Cardiac fibroblast (primary cell): ENCODE measurements at regions not wholly inside any gene's neighbourhood (a gene's known extent, or its start where the extent isn't known, plus 50 kb on each side); places are given as distances from the start of the nearest gene placed in this dataset.
"Not testable (repeated sequence)": the region's sequence is repeated elsewhere in the genome, so short reads cannot be mapped to it uniquely, and the experiment has no call there.

Experiments
- DNase-seq, 2 donors: peaks; one replicate each; pipeline versions ENCODE4 v3.0.0 to v3.0.0-alpha.2; 2010; ENCODE audit warnings: low read depth in 2 of 2
- H3K4me3 ChIP-seq, 2 donors: replicated peaks in 1 of 2; 1 replicate in 1 of 2; 2 replicates in 1 of 2; pipeline ENCODE4 v1.5.1; 2011; ENCODE audit warnings: low read depth in 2 of 2, low read length in 2 of 2, mild to moderate bottlenecking in 2 of 2, moderate library complexity in 1 of 2
- TF ChIP-seq, protein P1 (sequence below): IDR thresholded peaks from one replicate; pipeline ENCODE4 v1.5.1; 2011; ENCODE audit warnings: low read depth, mild to moderate bottlenecking, low read length, inconsistent platforms

DNA sequence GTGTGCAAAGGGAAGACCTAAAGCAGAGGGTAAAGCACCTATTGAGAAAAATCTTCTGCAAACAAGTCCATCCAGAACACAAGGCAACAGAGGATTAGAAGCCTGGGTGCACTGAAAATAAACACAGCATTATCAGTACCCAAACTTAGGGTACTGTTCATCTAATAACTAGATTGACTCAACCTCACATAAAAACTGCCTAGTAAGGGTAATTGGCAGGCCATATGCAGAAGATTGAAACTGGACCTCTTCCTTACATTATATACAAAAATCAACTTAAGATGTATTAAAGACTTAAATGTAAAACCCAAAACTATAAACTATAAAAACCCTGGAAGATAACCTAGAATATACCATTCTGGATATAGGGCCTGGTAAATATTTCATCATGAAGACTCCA lies 91.2 kb upstream of the SIRPG start:
- DNase-seq = no peak
- no peak overlapping the region for H3K4me3 ChIP-seq
- TF ChIP-seq, protein P1, sequence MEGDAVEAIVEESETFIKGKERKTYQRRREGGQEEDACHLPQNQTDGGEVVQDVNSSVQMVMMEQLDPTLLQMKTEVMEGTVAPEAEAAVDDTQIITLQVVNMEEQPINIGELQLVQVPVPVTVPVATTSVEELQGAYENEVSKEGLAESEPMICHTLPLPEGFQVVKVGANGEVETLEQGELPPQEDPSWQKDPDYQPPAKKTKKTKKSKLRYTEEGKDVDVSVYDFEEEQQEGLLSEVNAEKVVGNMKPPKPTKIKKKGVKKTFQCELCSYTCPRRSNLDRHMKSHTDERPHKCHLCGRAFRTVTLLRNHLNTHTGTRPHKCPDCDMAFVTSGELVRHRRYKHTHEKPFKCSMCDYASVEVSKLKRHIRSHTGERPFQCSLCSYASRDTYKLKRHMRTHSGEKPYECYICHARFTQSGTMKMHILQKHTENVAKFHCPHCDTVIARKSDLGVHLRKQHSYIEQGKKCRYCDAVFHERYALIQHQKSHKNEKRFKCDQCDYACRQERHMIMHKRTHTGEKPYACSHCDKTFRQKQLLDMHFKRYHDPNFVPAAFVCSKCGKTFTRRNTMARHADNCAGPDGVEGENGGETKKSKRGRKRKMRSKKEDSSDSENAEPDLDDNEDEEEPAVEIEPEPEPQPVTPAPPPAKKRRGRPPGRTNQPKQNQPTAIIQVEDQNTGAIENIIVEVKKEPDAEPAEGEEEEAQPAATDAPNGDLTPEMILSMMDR = no peak

DNA sequence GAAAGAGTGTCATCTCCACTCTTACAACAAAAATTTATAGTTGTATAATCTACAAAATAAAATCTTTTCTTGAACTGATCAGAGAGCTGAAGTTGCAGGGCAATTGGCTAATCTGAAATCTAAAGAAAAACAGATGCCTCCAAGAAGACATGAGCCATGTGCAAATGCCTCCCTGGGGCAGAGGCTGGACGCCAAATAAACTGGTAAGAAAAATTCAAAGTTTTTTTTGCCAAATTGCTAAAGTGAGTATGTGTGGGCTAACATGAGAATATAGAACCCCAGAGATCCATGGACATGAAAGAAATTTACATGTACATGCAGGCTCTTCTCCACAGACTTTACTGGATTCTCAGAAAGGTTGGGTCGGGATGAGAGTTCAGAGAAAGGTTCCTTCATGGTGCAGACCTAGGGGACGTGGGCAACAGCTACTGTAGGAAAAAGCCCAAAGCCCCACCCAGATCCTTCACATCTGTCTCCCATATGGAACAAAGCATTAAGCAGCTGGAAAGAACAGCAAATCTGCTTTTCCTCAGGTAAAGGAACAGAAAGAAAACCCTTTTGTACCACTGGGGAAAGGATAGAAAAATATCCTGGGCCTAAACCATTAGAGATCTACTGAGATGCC lies 90.5 kb upstream of the SIRPG start:
- TF ChIP-seq, protein P1 = no peak
- DNase-seq = no peak
- no peak overlapping the region for H3K4me3 ChIP-seq

DNA sequence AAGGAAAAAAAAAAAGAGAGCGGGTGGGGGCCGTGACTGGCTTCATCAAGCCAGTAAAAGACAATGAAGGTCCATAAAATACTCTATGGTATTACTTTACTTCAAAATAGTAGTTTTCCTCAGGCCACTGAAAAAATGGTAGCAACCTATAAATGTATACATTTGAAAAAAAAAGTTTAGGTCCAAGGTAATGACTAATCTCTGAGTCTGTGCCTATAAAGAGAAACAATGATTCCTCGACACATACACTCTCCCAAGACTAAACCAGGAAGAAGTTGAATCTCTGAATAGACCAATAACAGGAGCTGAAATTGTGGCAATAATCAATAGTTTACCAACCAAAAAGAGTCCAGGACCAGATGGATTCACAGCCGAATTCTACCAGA lies 84.5 kb upstream of the SIRPG start:
- H3K4me3 ChIP-seq, DNase-seq: not testable (repeated sequence)

DNA sequence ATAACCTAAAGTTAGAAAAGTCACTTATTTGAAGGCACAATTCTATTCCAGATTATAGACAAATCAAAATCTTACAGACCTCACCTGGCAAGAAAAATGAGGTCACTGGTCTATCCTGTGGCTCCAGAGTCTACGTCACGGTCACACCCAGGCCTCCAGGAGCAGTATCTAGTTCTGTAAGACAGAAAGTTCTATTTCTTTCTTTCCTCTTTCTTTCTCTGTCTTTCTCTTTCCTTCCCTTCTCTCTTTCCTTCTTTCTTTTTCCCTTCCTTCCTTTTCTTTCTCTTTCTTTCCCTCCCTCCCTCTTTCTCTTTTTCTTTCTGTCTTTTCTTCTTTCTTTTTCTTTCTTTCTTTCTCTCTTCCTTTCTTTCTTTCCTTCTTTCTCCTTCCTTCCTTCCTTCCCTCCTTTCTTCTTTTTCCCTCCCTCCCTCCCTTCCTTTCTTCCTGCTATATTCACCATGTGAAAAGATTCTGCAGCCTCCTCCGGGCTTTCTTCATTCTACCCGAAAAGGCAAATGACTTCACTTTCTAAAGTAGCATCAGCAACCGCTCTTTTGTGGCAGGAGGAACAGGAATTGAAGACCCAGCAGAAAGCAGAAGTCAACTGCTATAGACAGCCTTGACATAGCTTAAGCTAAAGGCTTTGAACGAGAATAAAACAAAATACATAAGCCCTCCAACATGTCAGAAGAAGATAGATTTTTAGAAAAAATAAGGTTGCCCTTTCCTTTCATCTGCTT lies 83.9 kb upstream of the SIRPG start:
- TF ChIP-seq, protein P1 = no peak
- no peak for DNase-seq

DNA sequence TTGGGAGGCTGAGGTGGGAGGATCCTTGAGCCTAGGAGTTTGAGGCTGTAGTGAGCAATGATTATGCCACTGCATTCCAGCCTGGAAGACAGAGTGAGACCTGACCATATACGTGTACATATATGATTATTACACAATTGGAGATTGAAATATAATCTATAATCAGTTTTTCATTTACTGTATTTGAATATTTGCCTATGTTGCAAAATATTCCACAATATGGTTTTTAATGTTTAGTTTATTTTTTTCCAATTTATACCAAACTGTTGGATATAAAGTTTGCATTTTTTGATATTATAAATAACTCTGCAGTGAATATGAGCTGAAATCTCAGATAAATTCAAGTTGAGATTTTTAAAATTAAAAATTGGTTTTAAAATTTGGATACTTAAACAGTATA lies 79.6 kb upstream of the SIRPG start:
- DNase-seq = no peak
- TF ChIP-seq, protein P1 = no peak
- no peak overlapping the region for H3K4me3 ChIP-seq

More for the DNA sequence above, 83.9 kb upstream of the SIRPG start:
- no peak overlapping the region for H3K4me3 ChIP-seq

DNA sequence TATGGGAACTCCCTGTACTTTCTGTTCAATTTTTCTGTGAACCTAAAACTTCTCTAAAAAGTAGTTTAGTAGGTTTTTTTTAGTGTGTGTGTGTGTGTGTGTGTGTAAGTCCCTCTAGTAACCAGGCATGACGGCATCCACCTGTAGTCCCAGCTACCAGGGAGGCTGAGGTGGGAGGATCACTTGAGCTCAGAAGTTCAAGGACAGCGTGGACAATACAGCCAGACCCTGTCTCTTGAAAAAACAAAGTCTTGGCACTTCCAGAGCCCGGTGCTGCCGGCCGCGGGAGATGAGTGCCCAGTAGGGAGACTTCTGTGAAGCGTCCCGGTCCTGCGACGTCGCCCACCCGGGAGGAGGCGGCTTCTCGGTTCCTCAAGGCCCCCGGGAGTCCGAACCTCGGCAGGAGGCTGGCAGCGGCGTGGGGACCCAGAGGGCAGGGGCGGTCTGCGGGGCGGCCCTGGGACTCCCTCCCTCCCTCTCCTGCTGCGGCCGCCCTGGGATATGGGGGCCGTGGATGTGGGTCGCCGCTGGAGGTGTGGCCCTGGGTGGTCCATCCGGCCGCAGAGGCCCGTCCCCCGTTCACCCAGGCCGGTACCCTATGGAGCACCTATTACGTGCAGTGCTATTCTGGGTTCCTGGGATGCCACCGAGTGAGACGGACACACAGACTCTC lies 78.0 kb upstream of the SIRPG start:
- H3K4me3 ChIP-seq = no peak overlapping the region
- TF ChIP-seq, protein P1 = no peak
- no peak for DNase-seq

DNA sequence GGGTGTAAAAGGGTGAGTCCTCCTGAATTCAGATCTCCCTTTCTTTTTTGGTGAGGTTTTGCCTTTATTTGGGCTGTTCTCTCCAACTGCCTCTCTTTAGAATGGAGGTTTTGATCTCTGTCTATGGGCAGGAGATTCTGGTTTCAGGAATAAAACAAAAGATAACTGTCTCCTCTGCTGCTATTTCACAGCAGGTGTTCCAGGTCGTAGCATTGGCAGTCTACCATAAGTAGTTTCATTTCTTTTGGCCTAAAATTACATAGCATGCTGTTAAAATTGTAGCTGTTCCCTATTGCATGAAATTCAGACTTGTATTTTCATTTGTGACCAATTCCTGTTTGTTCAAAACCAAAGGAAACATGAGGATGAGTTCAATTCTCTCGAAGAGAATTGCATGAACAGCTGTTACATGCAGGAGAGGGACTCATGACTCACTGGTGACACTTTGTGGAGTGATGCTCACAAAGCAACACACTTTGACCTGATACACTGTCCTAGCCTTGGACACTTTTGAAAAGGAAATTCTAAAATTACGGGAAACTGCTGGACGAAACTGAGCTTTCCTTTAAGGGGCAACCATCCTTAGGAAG lies 76.8 kb upstream of the SIRPG start:
- DNase-seq = peak in 1 of 2 donors; percentile 25
- TF ChIP-seq, protein P1 = no peak
- H3K4me3 ChIP-seq = no peak overlapping the region

DNA sequence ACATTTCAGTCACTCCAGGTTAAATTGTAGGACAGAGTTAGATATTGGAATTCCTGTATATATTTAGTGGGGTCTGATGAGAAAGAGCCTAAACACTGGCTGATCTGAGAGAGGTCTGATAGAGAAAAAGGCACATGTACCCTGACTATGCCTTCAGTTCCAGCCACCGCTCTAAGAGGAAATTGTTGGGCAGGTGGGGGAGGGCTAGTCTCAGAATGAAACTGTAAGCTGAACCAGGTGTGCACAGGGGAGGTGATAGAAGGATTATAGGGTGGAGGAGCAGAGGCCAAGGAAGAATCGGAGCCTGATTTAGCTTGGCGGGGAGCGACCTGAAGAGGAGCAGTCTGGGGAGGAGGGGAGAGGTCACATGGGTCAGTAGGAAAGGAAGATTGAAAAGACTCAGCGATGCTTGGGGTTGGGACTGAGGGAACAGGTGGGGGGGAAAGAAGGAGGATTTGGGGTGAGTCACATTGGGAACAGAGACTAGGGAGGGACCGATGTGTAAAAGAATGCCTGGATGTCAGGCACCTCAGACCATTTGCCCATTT lies 74.3 kb upstream of the SIRPG start:
- DNase-seq = not testable (repeated sequence)

DNA sequence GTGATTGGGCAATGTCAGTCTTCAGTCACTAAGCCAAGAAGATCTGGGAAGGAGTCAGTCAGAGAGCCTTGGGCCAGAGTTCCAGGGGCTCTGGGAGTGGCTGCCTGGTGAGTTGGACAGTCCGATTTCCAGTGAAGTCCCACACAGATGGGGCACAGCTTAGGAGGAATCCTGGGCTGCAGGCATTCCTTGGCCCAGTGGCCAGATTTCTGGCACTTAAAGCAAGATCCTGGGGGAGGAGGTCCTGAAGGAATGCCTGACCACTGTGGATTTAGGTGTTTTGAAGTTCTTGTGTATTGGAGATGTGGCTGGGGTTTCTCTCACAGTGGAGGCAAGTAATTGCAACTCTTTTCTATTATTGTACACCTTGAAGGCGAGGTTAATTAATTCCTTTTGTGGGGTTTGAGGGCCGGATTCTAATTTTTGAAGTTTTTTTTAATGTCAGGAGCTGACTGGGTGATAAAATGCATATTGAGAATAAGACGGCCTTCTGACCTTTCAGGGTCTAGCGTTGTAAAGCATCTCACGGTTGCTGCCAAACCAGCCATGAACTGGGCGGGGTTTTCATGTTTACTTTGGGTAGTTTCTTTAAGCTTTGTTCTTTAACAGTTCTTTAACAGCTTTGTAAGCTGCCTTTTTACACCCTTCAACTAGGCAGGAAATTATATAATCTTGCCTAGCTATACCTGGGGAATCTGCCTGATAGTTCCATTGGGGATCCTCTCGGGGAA lies 73.6 kb upstream of the SIRPG start:
- not testable (repeated sequence) for H3K4me3 ChIP-seq, DNase-seq

More for the DNA sequence above, 74.3 kb upstream of the SIRPG start:
- H3K4me3 ChIP-seq = not testable (repeated sequence)
